Mucosa of descending colon (tissue), 3 donors: ENCODE measurements at regions not wholly inside any gene's neighbourhood (a gene's known extent, or its start where the extent isn't known, plus 50 kb on each side); places are given as distances from the start of the nearest gene placed in this dataset.

Experiments used
- ATAC-seq: fragments of 200-7000 bp; cut with Tn5 transposase; one replicate; pipeline ENCODE4 v1.9.1; 2020; ENCODE audit warnings: mild to moderate bottlenecking, moderate library complexity
- DNase-seq, 3 donors: peaks; one replicate each; pipeline ENCODE4 v3.0.0-alpha.2; 2020
- H3K36me3 ChIP-seq: fragments of 200-600 bp; one replicate; pipeline ENCODE4 v1.8.0; 2021; ENCODE audit warnings: low read depth, mild to moderate bottlenecking
- H3K4me1 ChIP-seq: fragments of 200-600 bp; one replicate; pipeline ENCODE4 v1.8.0; 2021; ENCODE audit warnings: low read depth, mild to moderate bottlenecking
- H3K4me3 ChIP-seq: fragments of 200-600 bp; one replicate; pipeline ENCODE4 v1.8.0; 2021; ENCODE audit warnings: mild to moderate bottlenecking
- H3K9me3 ChIP-seq: fragments of 200-600 bp; one replicate; pipeline ENCODE4 v1.8.0; 2021; ENCODE audit warnings: mild to moderate bottlenecking
- intact Hi-C, 2 donors: fragments of 100-400 bp; cut with DNase I in 1 of 2; cut with micrococcal nuclease in 1 of 2; formaldehyde crosslinking; loops; one replicate each; pipeline versions ENCODE4 v1.11.0 to v1.11.1; 2022; cut with DNase I, micrococcal nuclease
- TF ChIP-seq, protein P1 (sequence below): fragments of 200-600 bp; IDR thresholded peaks from one replicate; pipeline ENCODE4 v1.8.0; 2022; ENCODE audit warnings: antibody characterized with exemption, mild to moderate bottlenecking
- donor health status: DM: no; HTN: no; CAD: no; lungs with moderate emphysema.
- donor health status: DM: no; HTN: no; CAD: no.
- donor health status: DM: no; HTN: yes; CAD: no.

DNA sequence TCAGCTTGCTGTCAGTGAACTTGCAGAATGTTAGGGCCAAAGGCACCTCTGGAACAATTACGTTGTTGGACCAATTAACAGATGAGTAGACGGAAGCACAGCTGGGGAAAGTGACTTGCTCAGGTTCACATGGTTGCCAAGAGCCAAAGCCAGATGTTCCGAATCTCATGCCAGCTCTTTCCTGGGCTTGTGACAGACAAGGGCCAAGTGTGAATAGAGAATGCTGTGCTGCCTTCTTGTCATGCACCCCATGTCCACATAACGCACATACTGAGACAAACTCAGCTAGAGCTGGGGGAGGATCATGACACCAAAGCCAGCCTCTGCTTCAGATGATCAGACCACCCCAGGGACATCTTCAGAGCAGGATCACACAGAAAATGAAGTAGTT lies 616.3 kb downstream of the INSC start:
- no peaks in the 10 kb centered on the region for H3K36me3 ChIP-seq
- intact Hi-C loops: no loop called here
- ATAC-seq (no peak), DNase-seq (no peak)
- H3K9me3 ChIP-seq: no peaks in the 10 kb centered on the region
- H3K4me1 ChIP-seq: no peaks in the 10 kb centered on the region
- TF ChIP-seq, protein P1, sequence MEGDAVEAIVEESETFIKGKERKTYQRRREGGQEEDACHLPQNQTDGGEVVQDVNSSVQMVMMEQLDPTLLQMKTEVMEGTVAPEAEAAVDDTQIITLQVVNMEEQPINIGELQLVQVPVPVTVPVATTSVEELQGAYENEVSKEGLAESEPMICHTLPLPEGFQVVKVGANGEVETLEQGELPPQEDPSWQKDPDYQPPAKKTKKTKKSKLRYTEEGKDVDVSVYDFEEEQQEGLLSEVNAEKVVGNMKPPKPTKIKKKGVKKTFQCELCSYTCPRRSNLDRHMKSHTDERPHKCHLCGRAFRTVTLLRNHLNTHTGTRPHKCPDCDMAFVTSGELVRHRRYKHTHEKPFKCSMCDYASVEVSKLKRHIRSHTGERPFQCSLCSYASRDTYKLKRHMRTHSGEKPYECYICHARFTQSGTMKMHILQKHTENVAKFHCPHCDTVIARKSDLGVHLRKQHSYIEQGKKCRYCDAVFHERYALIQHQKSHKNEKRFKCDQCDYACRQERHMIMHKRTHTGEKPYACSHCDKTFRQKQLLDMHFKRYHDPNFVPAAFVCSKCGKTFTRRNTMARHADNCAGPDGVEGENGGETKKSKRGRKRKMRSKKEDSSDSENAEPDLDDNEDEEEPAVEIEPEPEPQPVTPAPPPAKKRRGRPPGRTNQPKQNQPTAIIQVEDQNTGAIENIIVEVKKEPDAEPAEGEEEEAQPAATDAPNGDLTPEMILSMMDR: no peak
- no peak overlapping the region for H3K4me3 ChIP-seq

DNA sequence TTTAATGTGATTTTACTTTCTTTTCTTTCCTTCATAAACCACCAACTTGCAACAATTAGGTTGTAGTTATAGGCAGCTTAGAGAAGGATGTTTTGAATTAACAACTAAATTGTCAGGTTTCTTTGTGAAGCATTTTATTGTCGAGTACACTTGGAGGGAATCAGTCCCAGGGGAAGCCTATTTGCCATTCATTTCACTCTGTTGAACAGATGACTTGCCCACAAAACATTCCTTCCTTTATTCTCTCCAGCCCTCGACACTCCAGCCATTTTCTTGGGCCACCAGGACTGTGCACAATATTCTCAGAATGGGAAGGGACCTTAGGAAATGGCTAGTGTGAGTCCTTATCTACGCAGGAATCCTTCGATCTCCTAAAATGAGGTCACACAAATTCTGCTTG lies 620.6 kb downstream of the SOX6 start:
- no peak for ATAC-seq
- TF ChIP-seq, protein P1: no peak
- H3K36me3 ChIP-seq: no peaks in the 10 kb centered on the region
- no peaks in the 10 kb centered on the region for H3K4me1 ChIP-seq
- intact Hi-C loops: no loop called here
- no peaks in the 10 kb centered on the region for H3K9me3 ChIP-seq
- DNase-seq: no peak
- H3K4me3 ChIP-seq: no peak overlapping the region

DNA sequence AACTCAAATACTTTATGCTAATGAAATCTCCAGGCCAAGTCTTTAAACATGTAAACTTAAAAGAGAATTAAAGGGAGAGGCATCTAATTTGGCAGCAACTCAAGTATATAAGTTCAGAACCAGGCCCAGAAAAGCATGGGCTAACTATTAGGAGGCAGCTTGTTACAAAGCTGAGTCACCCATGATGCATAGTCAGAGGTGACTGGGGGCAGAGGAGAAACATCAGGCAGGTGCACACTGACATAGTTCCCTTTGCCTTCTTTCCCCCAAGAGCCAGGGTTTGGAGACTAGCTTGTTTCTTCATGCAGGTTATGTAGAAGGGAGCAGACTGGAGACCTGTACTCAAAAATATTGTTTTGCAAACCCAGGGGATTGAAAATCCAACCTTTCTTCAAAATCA lies 619.0 kb downstream of the SOX6 start:
- no peaks in the 10 kb centered on the region for H3K9me3 ChIP-seq
- intact Hi-C loops: no loop called here
- H3K36me3 ChIP-seq: no peaks in the 10 kb centered on the region
- ATAC-seq (no peak), DNase-seq (no peak)
- H3K4me3 ChIP-seq: no peak overlapping the region
- no peaks in the 10 kb centered on the region for H3K4me1 ChIP-seq
- TF ChIP-seq, protein P1: no peak

DNA sequence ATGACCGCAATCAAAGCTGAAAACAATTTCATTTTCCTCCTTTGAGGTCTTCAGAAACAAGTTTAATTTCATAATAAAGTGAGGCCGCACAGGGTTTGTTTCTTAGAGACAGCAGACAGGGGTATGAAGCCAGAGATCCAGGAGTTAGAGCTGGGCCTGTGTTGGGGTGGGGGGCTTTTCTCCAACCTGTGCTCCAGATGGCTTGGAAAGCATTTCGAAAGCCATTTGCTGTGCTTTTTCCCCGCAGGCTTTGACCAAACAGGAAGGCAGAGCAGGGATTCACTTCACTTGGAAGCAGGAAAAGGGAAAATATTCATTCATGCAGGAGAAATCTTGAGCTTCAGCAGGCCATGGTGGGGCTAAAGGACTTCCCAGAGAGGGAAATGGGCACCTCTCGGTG lies 617.4 kb downstream of the SOX6 start:
- intact Hi-C loops: no loop called here
- DNase-seq: no peak
- Histone ChIP-seq H3K4me3 (no peak overlapping the region), H3K9me3 (no peaks in the 10 kb centered on the region), H3K36me3 (no peaks in the 10 kb centered on the region), H3K4me1 (no peaks in the 10 kb centered on the region)
- TF ChIP-seq, protein P1: no peak
- ATAC-seq: no peak

DNA sequence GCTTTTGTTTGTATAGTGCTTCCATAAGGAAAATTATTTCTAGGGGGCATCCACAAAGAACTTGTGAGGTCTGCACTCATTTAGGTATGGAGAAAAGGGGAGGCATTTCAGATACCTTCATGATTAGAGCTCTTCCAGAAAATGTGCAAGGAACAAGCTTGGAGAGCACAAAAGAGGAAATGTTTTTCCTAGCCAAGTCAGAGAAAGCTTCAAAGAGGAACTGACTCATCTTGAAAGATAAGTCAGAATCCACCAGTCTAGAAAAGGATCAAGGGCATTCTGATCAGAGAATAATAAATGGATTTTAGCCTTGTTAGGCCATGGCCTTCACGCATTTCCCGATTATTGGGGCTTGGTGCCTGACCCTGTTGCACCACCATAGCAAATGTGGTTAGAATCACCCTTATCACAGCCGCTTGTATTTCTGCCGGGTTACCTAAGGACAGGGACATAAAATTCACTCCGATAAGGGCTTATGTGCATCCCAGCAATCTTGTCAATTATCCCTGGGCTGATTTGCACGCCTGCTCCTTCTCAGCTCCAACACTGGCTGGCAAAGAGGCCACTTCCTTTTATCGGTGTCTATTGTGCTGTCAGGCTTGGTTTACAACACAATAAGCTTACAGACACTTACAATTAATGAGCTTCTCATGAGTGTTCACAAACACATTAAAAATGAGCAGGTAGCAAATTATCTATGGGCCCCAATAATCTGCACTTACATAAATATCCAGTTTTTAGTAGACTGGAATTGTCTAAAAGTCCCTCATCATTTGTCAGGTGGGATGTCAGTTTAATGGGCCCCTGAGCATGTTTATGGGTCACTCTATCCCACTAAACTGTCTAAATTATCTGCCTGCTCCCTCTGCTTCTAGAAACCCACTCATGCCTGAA lies 613.5 kb downstream of the SOX6 start:
- no peaks in the 10 kb centered on the region for H3K4me1 ChIP-seq
- peak in 1 of 3 donors; percentile 41 for DNase-seq
- no peaks in the 10 kb centered on the region for H3K36me3 ChIP-seq
- TF ChIP-seq, protein P1: no peak
- intact Hi-C loops: no loop called here
- H3K9me3 ChIP-seq: no peaks in the 10 kb centered on the region
- peak; percentile 53 for ATAC-seq
- no peak overlapping the region for H3K4me3 ChIP-seq
